ENCODE measurements at regions not wholly inside any gene's neighbourhood (a gene's known extent, or its start where the extent isn't known, plus 50 kb on each side); places are given as distances from the start of the nearest gene placed in this dataset.
A peak's percentile ranks its signal among the peaks of the same experiment; 100 is the strongest.
"Not testable (repeated sequence)": the region's sequence is repeated elsewhere in the genome, so short reads cannot be mapped to it uniquely, and the experiment has no call there.

- no peak for DNase-seq (ENCODE audit: low read depth)
Observed at GRCh38 chr3:197406266-197406665, 107.9 kb upstream of the DLG1 start.

DNA sequence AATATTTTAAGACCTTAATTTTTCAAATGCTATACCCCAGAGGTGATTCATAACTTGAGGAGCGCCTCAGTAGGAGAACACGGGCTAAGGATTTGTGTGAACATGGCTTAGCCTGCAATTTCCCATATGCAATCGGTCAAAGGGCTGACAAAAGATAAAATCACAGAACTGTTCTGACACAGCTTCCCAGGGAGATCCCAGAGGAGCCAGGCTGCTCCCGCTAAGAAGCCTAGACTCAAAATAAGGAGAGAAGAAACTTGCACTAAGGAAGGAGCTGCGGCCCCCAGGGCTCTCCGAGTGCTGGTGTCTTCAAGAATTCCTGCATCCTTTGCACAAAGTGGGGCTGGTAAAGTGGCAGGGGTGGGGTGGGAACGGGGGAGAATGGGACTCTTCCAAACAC, 106.3 kb upstream of the DLG1 start:
- DNase-seq (ENCODE audit: low read depth) = no peak

- no peak for DNase-seq (ENCODE audit: low read depth)
Observed at GRCh38 chr3:197404030-197404429, 105.6 kb upstream of the DLG1 start.

GRCh38 chr3:197402401-197402800, 104.0 kb upstream of the DLG1 start:
- DNase-seq (ENCODE audit: low read depth) = not testable (repeated sequence)

- no peak for DNase-seq (ENCODE audit: low read depth)
Observed at GRCh38 chr3:197399486-197399885, 101.1 kb upstream of the DLG1 start.

GRCh38 chr3:197398286-197398878, 100.0 kb upstream of the DLG1 start:
- no peak for DNase-seq (ENCODE audit: low read depth)

GRCh38 chr3:197397838-197398237, 99.4 kb upstream of the DLG1 start:
- no peak for DNase-seq (ENCODE audit: low read depth)

DNA sequence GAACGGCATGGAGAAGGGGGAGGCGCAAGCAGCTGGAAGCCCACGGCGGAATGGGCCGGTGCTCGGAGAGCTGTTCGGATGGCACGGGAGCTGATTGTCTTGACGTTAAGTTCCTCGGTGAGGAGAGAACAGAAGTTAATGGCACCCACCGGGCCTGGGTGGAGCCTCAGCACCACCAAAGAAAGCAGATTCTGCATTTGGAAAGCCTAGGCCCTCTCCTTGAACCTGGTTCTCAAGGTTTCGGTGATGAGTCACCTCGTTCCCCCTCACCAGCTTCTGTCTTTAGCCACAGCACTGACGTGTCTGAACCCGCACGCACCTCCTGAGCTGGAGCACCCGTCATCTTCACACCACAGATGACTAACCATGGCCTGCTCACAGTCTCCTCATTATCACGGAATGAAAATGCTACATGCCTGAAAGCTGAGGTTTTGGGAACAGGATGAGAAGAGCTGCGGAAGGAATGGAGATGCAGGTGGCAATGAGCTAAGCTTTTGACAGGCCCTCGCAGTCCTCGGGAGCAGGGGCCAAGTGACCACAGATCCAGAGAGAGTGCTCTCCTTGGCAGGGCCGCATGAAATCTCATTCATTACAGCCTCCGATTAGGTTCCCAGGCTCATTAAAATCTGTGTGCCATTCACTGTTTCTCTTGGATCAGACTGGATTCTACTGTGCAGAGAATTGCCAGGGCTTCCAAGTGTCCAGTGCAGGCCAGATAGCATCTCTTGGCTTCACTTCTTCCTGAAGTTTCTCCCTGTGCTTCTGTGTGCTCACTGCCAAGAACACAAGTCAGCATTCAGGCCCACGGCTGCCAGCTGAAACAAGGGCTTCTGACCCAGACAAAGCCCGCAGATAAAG, 96.3 kb upstream of the DLG1 start:
- peak; percentile 3 for DNase-seq (ENCODE audit: low read depth)

- DNase-seq (ENCODE audit: low read depth) = not testable (repeated sequence)
Observed at GRCh38 chr3:197394126-197394463, 95.7 kb upstream of the DLG1 start.

GRCh38 chr3:197393711-197394110, 95.3 kb upstream of the DLG1 start:
- no peak for DNase-seq (ENCODE audit: low read depth)

GRCh38 chr3:197392961-197393360, 94.5 kb upstream of the DLG1 start:
- no peak for DNase-seq (ENCODE audit: low read depth)

DNA sequence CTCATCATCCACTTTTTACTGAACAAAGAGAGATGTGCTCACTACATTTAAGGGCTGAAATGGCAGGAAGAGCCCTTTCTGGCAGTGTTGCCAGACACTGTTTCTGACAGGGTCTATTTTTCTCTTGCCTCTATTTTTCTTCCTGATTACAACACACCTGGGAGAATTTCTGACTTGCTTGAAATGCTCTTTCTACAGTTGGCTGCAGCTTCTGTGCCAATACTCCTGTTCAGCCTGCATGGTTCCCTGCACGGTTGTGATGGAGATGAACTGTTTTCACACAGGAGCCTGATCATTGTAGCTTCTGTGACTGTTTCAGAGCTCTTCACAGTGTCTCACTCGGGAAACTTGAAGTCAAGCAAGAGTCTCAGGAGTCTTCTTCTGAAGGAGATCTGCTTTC, 83.0 kb upstream of the DLG1 start:
- no peak for DNase-seq (ENCODE audit: low read depth)

GRCh38 chr3:197380786-197381185, 82.4 kb upstream of the DLG1 start:
- no peak for DNase-seq (ENCODE audit: low read depth)

GRCh38 chr3:197378985-197379718, 80.7 kb upstream of the DLG1 start:
- no peak for DNase-seq (ENCODE audit: low read depth)

- no peak for DNase-seq (ENCODE audit: low read depth)
Observed at GRCh38 chr3:197376735-197377555, 78.5 kb upstream of the DLG1 start.

GRCh38 chr3:197376020-197376419, 77.6 kb upstream of the DLG1 start:
- DNase-seq (ENCODE audit: low read depth) = no peak

GRCh38 chr3:197375001-197375441, 76.6 kb upstream of the DLG1 start:
- DNase-seq (ENCODE audit: low read depth) = no peak

DNA sequence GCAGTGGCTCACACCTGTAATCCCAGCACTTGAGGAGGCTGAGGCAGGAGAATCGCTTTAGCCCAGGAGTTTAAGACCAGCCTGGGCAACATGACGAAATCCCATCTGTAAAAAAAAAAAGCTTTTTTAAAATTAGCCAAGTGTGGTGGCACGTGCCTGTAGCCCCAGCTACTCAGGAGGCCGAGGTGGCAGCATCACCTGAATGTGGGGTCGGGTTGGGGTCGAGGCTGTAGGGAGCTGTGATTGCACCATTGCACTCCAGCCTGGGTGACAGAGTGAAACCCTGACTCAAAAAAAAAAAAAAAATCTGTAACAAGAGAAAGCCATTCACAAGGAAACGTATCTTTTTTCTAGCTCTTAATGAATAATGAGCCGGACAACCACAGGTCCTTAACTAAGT, 74.7 kb upstream of the DLG1 start:
- DNase-seq (ENCODE audit: low read depth) = no peak

DNA sequence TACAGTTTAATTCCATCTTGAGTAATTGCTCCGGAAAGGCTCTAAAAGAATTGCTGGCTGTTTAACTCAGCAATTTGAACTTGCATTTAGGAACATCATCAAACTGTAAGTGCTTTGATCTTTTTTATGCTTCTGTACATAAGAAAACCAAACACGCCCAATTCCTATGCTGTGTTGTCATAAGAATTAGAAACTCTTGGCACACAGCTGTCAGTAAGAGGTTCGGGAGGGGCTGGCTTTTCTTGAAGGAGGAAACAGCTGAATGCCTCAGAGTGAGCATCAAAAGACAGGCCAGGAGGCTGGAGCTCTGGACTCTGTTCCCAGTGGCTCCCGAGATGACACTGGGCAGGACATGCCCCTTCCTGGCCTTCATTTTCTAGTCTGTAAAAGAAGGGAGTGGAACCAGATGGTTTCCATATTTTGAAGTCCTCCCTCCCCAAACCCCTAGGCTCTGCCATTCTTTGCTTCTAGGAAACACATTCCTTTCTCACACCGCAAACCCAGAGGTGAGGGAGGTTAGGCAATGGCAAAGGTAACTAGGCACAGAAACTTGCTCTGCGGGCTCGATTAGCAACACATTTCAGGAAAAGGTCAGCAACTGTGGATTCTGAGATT, 73.7 kb upstream of the DLG1 start:
- DNase-seq (ENCODE audit: low read depth) = no peak

DNA sequence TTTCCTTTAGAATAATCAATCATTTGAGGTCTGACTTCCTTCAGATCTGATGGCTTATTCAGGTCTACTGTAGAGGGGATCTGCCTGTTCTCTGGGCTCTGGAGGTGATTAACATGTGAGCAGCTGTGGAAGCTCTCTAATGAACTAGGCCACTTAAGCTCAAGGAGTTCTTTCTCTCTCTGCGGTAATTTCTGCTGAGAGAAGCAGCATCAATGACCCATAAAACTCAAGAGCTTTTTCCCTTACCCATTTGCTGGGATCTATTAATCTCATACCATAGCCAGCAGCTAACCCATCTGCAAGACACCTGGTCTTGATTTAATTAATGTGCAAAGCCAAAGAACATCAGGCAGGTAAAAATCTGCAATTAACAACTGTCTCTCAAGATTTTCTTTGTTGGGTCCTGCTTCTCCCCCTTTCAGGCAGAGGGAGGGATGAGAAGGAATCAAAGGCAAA, 73.2 kb upstream of the DLG1 start:
- no peak for DNase-seq (ENCODE audit: low read depth)

DNA sequence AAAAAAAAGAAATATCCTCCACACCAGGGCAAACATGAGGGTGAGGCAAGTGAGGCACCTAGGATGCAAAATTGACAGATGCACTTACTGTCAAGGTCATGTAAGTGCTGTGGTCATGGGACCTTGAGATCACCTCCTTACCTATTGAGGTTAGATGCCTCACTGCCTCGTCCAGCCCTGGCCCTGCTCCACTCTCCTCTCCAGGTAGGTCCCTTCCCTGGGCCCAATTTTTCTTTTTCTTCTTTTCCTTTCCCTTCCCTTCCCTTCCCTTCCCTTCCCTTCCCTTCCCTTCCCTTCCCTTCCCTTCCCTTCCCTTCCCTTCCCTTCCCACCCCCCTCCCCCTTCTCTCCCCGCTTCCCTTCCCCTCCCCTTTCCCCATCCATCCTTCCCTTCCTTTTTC, 71.1 kb upstream of the DLG1 start:
- no peak for DNase-seq (ENCODE audit: low read depth)

GRCh38 chr3:197368821-197369220, 70.4 kb upstream of the DLG1 start:
- no peak for DNase-seq (ENCODE audit: low read depth)
